Hematopoietic multipotent progenitor cell treated with erythropoietin and hydrocortisone succinate and interleukin-3 and kit ligand, for 15 days (in vitro differentiated cells): ENCODE measurements at regions not wholly inside any gene's neighbourhood (a gene's known extent, or its start where the extent isn't known, plus 50 kb on each side); places are given as distances from the start of the nearest gene placed in this dataset.
"Not testable (repeated sequence)": the region's sequence is repeated elsewhere in the genome, so short reads cannot be mapped to it uniquely, and the experiment has no call there.

Source experiments
- DNase-seq: peaks from one replicate; pipeline ENCODE4 v3.0.0-alpha.2; 2015; ENCODE audit warnings: low spot score

GRCh38 chr10:81109200-81109752 is 571.6 kb downstream of the SH2D4B start:
- DNase-seq, result no peak

- no peak for DNase-seq
Observed at GRCh38 chr10:81116201-81116600, 578.5 kb downstream of the SH2D4B start.

GRCh38 chr10:81116990-81117389 is 579.3 kb downstream of the SH2D4B start:
- DNase-seq, result no peak

GRCh38 chr10:81127931-81128330 is 590.2 kb downstream of the SH2D4B start:
- DNase-seq, result no peak

GRCh38 chr10:81130014-81130413 is 592.3 kb downstream of the SH2D4B start:
- DNase-seq, result no peak

- no peak for DNase-seq
Observed at GRCh38 chr10:81135851-81136250, 598.1 kb downstream of the SH2D4B start.

GRCh38 chr10:81136261-81136660 is 598.6 kb downstream of the SH2D4B start:
- DNase-seq, result no peak

- DNase-seq, result no peak
Observed at GRCh38 chr10:81145975-81146374, 608.3 kb downstream of the SH2D4B start.

GRCh38 chr10:81146436-81146835 is 608.7 kb downstream of the SH2D4B start:
- DNase-seq, result no peak

GRCh38 chr10:81152656-81153055 is 615.0 kb downstream of the SH2D4B start:
- DNase-seq, result no peak

- no peak for DNase-seq
Observed at GRCh38 chr10:81157681-81158080, 620.0 kb downstream of the SH2D4B start.

- no peak for DNase-seq
Observed at GRCh38 chr10:81177651-81178244, 640.0 kb downstream of the SH2D4B start.

GRCh38 chr10:81179324-81179723 is 641.6 kb downstream of the SH2D4B start:
- no peak for DNase-seq

GRCh38 chr10:81179805-81180452 is 642.2 kb downstream of the SH2D4B start:
- no peak for DNase-seq

- DNase-seq, result no peak
Observed at GRCh38 chr10:81182296-81182695, 644.6 kb downstream of the SH2D4B start.

GRCh38 chr10:81192221-81192788 is 654.6 kb downstream of the SH2D4B start:
- DNase-seq, result no peak

GRCh38 chr10:81200801-81201200 is 663.1 kb downstream of the SH2D4B start:
- DNase-seq, result no peak

- DNase-seq, result not testable (repeated sequence)
Observed at GRCh38 chr10:81207359-81207758, 667.6 kb upstream of the NRG3 start.

GRCh38 chr10:81213370-81213769 is 661.6 kb upstream of the NRG3 start:
- DNase-seq, result no peak

- DNase-seq, result no peak
Observed at GRCh38 chr10:81215498-81215897, 659.5 kb upstream of the NRG3 start.

GRCh38 chr10:81216949-81217348 is 658.0 kb upstream of the NRG3 start:
- DNase-seq, result no peak

GRCh38 chr10:81218307-81218706 is 656.7 kb upstream of the NRG3 start:
- DNase-seq, result no peak

- DNase-seq, result no peak
Observed at GRCh38 chr10:81219758-81220157, 655.2 kb upstream of the NRG3 start.
